Chondrocyte (in vitro differentiated cells): ENCODE measurements at regions not wholly inside any gene's neighbourhood (a gene's known extent, or its start where the extent isn't known, plus 50 kb on each side); places are given as distances from the start of the nearest gene placed in this dataset.

Source experiments
- DNase-seq: peaks from one replicate; pipeline ENCODE4 v3.0.0; 2021; ENCODE audit warnings: mixed read lengths, low spot score
- H3K27ac Mint-ChIP-seq: one replicate; pipeline ENCODE4 v1.8.0; 2021; ENCODE audit warnings: mild to moderate bottlenecking, moderate library complexity, mixed read lengths; ENCODE audit not compliant: unreplicated experiment
- H3K27me3 Mint-ChIP-seq: 2 replicates; pipeline ENCODE4 v1.8.0; 2021; ENCODE audit warnings: low read depth, mixed read lengths
- H3K36me3 Mint-ChIP-seq: 2 replicates; pipeline ENCODE4 v1.8.0; 2021; ENCODE audit warnings: low read depth, mixed read lengths
- H3K4me1 Mint-ChIP-seq: 2 replicates; pipeline ENCODE4 v1.8.0; 2021; ENCODE audit warnings: low read depth, mild to moderate bottlenecking, mixed read lengths
- H3K4me3 Mint-ChIP-seq: one replicate; pipeline ENCODE4 v1.8.0; 2021; ENCODE audit warnings: mild to moderate bottlenecking, moderate library complexity, mixed read lengths; ENCODE audit not compliant: unreplicated experiment
- H3K9me3 Mint-ChIP-seq: 2 replicates; pipeline ENCODE4 v1.8.0; 2021; ENCODE audit warnings: low read depth, mixed read lengths
- TF ChIP-seq, protein P1 (sequence below): fragments of 200-600 bp; sonication (generic); IDR thresholded peaks from 2 replicates; pipeline ENCODE4 v1.5.0; 2021; ENCODE audit warnings: antibody characterized with exemption, mild to moderate bottlenecking, moderate library complexity

DNA sequence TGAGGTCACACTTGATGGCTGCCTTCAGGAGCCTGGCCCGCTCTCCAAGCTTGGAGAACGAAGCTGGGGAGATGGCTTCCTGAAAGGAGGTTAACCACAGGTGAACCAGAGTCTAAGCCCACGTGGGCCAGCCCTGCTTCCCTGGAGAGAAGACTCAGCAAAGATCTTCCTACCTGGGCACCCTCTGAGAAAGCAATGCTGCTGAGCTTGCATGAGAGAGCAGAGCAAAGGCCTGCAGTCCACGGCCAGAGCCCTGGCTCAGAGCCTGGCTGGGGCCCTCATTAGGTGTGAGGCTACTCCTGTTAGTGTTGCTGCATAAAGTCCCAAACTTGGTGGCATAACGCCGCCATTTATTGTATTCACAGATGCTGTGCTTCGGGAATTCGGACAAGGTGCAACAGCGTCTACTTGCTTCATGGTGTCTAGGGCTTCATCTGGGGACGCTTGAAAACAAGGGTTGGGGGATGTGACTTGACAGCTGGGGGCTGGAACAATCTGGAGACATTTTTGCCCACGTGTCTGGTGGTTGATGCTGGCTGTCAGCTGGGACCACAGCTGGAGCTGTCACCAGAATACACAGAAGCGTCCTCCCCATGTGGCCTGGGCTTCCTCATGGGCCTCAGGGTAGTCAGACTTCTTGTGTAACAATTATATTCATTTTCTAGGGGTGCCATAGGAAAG, 87.9 kb upstream of the MEF2A start:
- peak overlapping the region; percentile 57 for H3K27ac Mint-ChIP-seq
- TF ChIP-seq, protein P1, sequence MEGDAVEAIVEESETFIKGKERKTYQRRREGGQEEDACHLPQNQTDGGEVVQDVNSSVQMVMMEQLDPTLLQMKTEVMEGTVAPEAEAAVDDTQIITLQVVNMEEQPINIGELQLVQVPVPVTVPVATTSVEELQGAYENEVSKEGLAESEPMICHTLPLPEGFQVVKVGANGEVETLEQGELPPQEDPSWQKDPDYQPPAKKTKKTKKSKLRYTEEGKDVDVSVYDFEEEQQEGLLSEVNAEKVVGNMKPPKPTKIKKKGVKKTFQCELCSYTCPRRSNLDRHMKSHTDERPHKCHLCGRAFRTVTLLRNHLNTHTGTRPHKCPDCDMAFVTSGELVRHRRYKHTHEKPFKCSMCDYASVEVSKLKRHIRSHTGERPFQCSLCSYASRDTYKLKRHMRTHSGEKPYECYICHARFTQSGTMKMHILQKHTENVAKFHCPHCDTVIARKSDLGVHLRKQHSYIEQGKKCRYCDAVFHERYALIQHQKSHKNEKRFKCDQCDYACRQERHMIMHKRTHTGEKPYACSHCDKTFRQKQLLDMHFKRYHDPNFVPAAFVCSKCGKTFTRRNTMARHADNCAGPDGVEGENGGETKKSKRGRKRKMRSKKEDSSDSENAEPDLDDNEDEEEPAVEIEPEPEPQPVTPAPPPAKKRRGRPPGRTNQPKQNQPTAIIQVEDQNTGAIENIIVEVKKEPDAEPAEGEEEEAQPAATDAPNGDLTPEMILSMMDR = no peak
- H3K4me1 Mint-ChIP-seq = peaks cover 77% of the 10 kb centered on the region
- H3K27me3 Mint-ChIP-seq = no peaks in the 10 kb centered on the region
- peaks cover 7% of the 10 kb centered on the region for H3K9me3 Mint-ChIP-seq
- no peak overlapping the region for H3K4me3 Mint-ChIP-seq
- no peaks in the 10 kb centered on the region for H3K36me3 Mint-ChIP-seq
- peak; percentile 51 for DNase-seq

DNA sequence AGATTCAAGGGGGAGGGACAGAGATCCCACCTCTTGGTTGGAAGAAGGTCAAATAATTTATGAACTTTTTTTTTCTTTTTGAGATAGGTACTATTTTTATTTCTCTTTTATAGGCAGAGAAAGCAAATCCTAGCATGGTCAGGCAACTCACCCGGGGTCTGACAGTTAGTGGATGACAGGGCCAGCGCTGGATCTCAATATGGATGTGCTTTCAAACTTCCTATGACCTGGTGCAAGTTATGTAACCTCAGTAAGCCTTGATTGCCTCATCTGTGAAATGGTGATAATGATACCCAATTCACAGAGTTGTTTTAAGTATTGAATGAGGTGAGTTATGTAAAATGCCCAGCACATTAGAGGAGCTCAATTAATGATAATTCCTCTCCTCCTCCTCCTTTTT, 86.8 kb upstream of the MEF2A start:
- Mint-ChIP-seq H3K27ac (no peak overlapping the region), H3K36me3 (no peaks in the 10 kb centered on the region), H3K9me3 (peaks cover 9% of the 10 kb centered on the region), H3K27me3 (no peaks in the 10 kb centered on the region), H3K4me3 (no peak overlapping the region), H3K4me1 (peaks cover 69% of the 10 kb centered on the region)
- TF ChIP-seq, protein P1 = no peak
- DNase-seq = no peak

DNA sequence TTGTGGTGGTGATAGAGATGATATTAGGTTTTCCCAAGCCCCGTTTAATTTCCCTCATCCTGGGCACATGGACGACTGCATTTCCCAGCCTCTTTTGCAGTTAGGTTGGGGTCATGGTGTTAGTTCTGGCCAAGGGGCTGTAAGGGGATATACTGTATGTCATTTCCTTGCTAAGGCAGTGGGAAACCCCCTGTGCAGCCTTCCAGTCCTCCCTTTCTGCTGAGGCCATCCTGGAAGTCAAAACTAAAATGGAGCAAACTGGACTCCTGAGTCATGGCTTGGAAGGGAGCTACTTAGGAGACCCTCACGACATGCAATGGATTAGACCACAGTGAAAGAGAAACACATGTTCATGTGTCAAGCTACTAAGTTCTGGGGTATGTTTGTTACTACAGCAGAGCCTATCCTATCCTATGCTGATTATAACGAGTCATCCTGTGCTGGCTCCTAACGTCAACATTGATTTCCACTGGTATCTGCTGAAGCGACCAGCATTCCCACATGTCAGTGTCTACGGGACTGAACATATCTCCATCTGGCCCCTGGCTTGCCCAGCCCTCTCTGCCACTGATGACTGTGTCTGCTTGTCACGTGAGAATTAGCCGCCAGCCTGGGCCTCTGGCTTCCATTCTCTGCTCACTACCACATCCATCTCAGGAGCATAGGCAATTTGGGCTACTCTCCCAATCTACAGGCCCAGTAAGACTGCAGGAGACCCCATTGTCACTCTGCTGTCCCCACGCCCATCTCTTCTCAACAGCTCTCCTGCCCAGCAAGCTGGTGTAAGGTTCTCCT, 85.6 kb upstream of the MEF2A start:
- peaks cover 59% of the 10 kb centered on the region for H3K4me1 Mint-ChIP-seq
- no peaks in the 10 kb centered on the region for H3K36me3 Mint-ChIP-seq
- no peaks in the 10 kb centered on the region for H3K27me3 Mint-ChIP-seq
- peak; percentile 47 for DNase-seq
- H3K9me3 Mint-ChIP-seq = peaks cover 9% of the 10 kb centered on the region
- TF ChIP-seq, protein P1 = no peak
- H3K27ac Mint-ChIP-seq = peak overlapping the region; percentile 18
- H3K4me3 Mint-ChIP-seq = no peak overlapping the region

DNA sequence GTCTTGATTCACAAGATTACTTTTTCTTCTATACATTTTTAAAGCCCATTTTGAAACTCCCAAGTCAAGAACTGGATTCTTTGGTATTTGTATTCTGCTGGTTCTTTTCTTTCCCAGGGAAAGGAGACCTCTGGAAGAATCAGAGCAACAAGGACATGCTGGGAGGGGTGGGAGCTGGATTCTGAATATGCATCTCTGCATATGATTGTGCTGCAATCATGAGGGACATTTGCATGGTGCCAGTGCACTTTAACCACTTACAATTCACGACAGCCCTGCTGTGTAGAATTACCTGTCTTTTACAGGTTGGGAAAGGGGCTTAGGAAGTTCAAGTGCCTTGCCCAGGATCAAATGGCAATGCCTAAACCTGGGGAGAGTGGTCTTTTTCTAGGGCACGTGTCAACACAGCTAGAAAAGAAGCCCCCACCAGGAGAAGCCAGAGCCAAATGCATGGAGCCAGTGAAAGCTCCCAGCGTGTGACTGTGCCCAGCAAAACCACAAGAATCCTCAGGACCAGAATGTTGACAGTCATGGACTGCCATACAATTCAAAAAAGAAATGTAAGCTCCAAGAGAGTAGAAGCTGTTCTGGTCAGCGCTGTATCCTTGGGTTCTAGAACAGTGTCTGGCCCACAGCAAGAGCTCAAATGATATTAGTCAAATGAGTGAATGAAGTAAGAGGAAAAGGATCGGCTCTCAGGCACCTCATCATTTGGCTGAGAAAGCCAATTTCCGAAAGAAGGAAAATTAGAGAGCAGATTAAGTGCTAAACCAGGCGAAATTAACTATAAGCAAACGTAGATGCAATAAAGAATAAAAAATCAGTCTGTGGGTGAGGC, 84.5 kb upstream of the MEF2A start:
- DNase-seq = no peak
- Mint-ChIP-seq H3K9me3 (peaks cover 9% of the 10 kb centered on the region), H3K4me3 (no peak overlapping the region), H3K27ac (peak overlapping the region; percentile 18), H3K4me1 (peaks cover 60% of the 10 kb centered on the region), H3K27me3 (no peaks in the 10 kb centered on the region), H3K36me3 (no peaks in the 10 kb centered on the region)
- TF ChIP-seq, protein P1 = no peak

DNA sequence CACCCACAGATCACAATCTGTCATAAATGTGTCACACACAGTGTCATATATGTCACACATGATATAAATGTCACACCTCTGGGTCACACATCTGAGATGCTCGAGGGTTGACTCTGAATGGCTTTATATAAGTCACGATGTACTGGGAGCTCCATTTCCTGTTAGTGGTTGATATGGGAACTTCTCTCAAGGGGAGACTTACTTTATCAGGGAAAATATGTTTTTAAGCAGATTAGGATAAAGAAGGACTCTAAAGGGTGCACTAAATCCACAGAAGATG, 83.9 kb upstream of the MEF2A start:
- Mint-ChIP-seq H3K9me3 (peaks cover 9% of the 10 kb centered on the region), H3K4me3 (no peak overlapping the region), H3K27ac (peak overlapping the region; percentile 51), H3K27me3 (no peaks in the 10 kb centered on the region), H3K4me1 (peaks cover 60% of the 10 kb centered on the region), H3K36me3 (no peaks in the 10 kb centered on the region)
- TF ChIP-seq, protein P1 = no peak
- DNase-seq = no peak
